DND-41 (cell line): ENCODE measurements at regions not wholly inside any gene's neighbourhood (a gene's known extent, or its start where the extent isn't known, plus 50 kb on each side); places are given as distances from the start of the nearest gene placed in this dataset.

Experiments used
- ATAC-seq: fragments of 200-7000 bp; cut with Tn5 transposase; 3 replicates; pipeline ENCODE4 v1.9.1; 2021; ENCODE audit warnings: low read depth; ENCODE audit not compliant: insufficient read depth
- DNase-seq: peaks from one replicate; pipeline ENCODE4 v3.0.0-alpha.2; 2020
- H2AFZ ChIP-seq: 2 replicates; pipeline ENCODE4 v1.6.0; 2012; ENCODE audit warnings: low read depth, low read length
- H3K27ac ChIP-seq: 2 replicates; pipeline ENCODE4 v1.5.1; 2012; ENCODE audit warnings: low read length, inconsistent platforms
- H3K27me3 ChIP-seq: fragments of 200-600 bp; sonication (generic); 2 replicates; pipeline ENCODE4 v1.6.0; 2012; ENCODE audit warnings: low read length, mild to moderate bottlenecking, inconsistent platforms; ENCODE audit not compliant: insufficient read depth, poor library complexity
- H3K36me3 ChIP-seq: 2 replicates; pipeline ENCODE4 v1.5.1; 2012; ENCODE audit warnings: low read length, inconsistent platforms; ENCODE audit not compliant: insufficient read depth
- H3K4me1 ChIP-seq: 2 replicates; pipeline ENCODE4 v1.5.1; 2012; ENCODE audit warnings: mild to moderate bottlenecking, low read length; ENCODE audit not compliant: insufficient read depth
- H3K4me2 ChIP-seq: 2 replicates; pipeline ENCODE4 v1.6.0; 2012; ENCODE audit warnings: mild to moderate bottlenecking, moderate library complexity, low read length, inconsistent platforms; ENCODE audit not compliant: insufficient read depth
- H3K4me3 ChIP-seq, 2 experiments: fragments of 200-600 bp in 1 of 2; shearing (Covaris generic) in 1 of 2; 2 replicates each; pipeline ENCODE4 v1.5.1; 2012 to 2016; ENCODE audit warnings: inconsistent platforms in 2 of 2, low read length in 2 of 2, mild to moderate bottlenecking in 2 of 2, low read depth in 1 of 2, moderate library complexity in 1 of 2
- H3K79me2 ChIP-seq: 2 replicates; pipeline ENCODE4 v1.6.0; 2012; ENCODE audit warnings: low read length, inconsistent platforms; ENCODE audit not compliant: insufficient read depth
- H3K9ac ChIP-seq: 2 replicates; pipeline ENCODE4 v1.6.0; 2012; ENCODE audit warnings: low read depth, mild to moderate bottlenecking, inconsistent platforms, low read length, moderate library complexity
- H3K9me3 ChIP-seq: 2 replicates; pipeline ENCODE4 v1.5.1; 2012; ENCODE audit warnings: low read length, moderate library complexity, mild to moderate bottlenecking, inconsistent platforms; ENCODE audit not compliant: insufficient read depth, severe bottlenecking
- H4K20me1 ChIP-seq: 2 replicates; pipeline ENCODE4 v1.6.0; 2012; ENCODE audit warnings: low read length; ENCODE audit not compliant: insufficient read depth
- EZH2 ChIP-seq: IDR thresholded peaks from 3 replicates; pipeline ENCODE4 v1.6.1; 2012; ENCODE audit warnings: borderline replicate concordance, low read depth, mild to moderate bottlenecking, moderate library complexity, low read length, inconsistent platforms; ENCODE audit not compliant: severe bottlenecking
- TF ChIP-seq, protein P1 (sequence below): IDR thresholded peaks from 2 replicates; pipeline ENCODE4 v1.5.1; 2012; ENCODE audit warnings: borderline replicate concordance, low read length, moderate library complexity, mild to moderate bottlenecking; ENCODE audit not compliant: poor library complexity, severe bottlenecking; ENCODE audit errors: extremely low read depth

- Histone ChIP-seq H3K79me2 (no peaks in the 10 kb centered on the region), H3K36me3 (no peaks in the 10 kb centered on the region), H3K9me3 (no peaks in the 10 kb centered on the region), H3K4me2 (no peak overlapping the region), H4K20me1 (no peaks in the 10 kb centered on the region), H3K4me1 (no peaks in the 10 kb centered on the region), H2AFZ (no peak overlapping the region), H3K9ac (no peak overlapping the region), H3K4me3 (no peak overlapping the region), H3K27me3 (no peaks in the 10 kb centered on the region), H3K27ac (no peak overlapping the region)
- ATAC-seq: no peak
- TF ChIP-seq EZH2: no peak
- TF ChIP-seq, protein P1, sequence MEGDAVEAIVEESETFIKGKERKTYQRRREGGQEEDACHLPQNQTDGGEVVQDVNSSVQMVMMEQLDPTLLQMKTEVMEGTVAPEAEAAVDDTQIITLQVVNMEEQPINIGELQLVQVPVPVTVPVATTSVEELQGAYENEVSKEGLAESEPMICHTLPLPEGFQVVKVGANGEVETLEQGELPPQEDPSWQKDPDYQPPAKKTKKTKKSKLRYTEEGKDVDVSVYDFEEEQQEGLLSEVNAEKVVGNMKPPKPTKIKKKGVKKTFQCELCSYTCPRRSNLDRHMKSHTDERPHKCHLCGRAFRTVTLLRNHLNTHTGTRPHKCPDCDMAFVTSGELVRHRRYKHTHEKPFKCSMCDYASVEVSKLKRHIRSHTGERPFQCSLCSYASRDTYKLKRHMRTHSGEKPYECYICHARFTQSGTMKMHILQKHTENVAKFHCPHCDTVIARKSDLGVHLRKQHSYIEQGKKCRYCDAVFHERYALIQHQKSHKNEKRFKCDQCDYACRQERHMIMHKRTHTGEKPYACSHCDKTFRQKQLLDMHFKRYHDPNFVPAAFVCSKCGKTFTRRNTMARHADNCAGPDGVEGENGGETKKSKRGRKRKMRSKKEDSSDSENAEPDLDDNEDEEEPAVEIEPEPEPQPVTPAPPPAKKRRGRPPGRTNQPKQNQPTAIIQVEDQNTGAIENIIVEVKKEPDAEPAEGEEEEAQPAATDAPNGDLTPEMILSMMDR: no peak
- DNase-seq: no peak
Measured at GRCh38 chr5:164027738-164028137, 522.3 kb downstream of the MAT2B start.

DNA sequence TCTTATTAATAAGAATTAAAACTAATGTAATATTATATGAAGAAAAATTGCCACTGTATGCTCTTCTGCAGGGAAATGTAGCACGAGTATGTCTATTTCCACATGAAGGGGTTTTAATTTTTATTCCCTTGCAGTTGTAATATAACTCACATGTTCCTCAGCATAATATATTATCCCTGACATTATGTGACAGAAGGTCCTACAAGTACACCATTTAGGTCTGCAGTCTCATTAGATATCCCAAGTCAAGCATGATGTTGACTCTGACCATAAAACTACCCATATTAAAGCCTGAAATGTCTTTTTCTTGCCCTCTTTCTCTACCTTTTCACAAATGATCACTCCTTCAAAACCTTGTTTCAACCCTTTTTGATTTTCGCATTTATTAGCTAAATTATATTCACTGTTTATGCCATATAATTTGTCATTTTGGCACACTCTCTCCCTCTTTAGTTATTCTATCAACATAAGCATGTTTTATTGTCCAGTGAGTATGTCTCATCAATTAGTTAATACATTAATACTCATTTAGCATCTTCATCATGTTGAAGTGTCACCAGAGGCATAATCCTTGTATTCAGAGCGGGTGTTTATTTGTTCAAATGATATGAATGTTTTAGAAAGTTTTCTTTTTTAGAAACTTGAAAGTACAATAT lies 532.8 kb downstream of the MAT2B start:
- H3K79me2 ChIP-seq: no peaks in the 10 kb centered on the region
- H3K27ac ChIP-seq: no peak overlapping the region
- no peaks in the 10 kb centered on the region for H3K4me1 ChIP-seq
- DNase-seq (no peak), ATAC-seq (no peak)
- no peaks in the 10 kb centered on the region for H3K36me3 ChIP-seq
- H3K9me3 ChIP-seq: no peaks in the 10 kb centered on the region
- H3K27me3 ChIP-seq: no peaks in the 10 kb centered on the region
- H4K20me1 ChIP-seq: no peaks in the 10 kb centered on the region
- H2AFZ ChIP-seq: no peak overlapping the region
- H3K4me2 ChIP-seq: no peak overlapping the region
- no peak overlapping the region for H3K9ac ChIP-seq
- no peak for TF ChIP-seq EZH2
- TF ChIP-seq, protein P1: no peak
- no peak overlapping the region for H3K4me3 ChIP-seq

GRCh38 chr5:164041105-164041504 lies 535.7 kb downstream of the MAT2B start:
- Histone ChIP-seq H2AFZ (no peak overlapping the region), H3K27me3 (no peaks in the 10 kb centered on the region), H4K20me1 (no peaks in the 10 kb centered on the region), H3K27ac (no peak overlapping the region), H3K4me3 (no peak overlapping the region), H3K9me3 (no peaks in the 10 kb centered on the region), H3K79me2 (no peaks in the 10 kb centered on the region), H3K36me3 (no peaks in the 10 kb centered on the region), H3K9ac (no peak overlapping the region), H3K4me2 (no peak overlapping the region), H3K4me1 (no peaks in the 10 kb centered on the region)
- no peak for ATAC-seq
- TF ChIP-seq, protein P1: no peak
- TF ChIP-seq EZH2: no peak
- DNase-seq: no peak
